OCI-LY3 (cell line): ENCODE measurements at regions not wholly inside any gene's neighbourhood (a gene's known extent, or its start where the extent isn't known, plus 50 kb on each side); places are given as distances from the start of the nearest gene placed in this dataset.

Experiments
- H2AFZ ChIP-seq: fragments of 200-600, 300-600 bp; shearing (Covaris generic); 2 replicates; pipeline ENCODE4 v1.6.0; 2014; ENCODE audit warnings: antibody characterized with exemption, low read depth, low read length
- H3K27ac ChIP-seq: fragments of 200-600, 300-600 bp; sonication (generic); 2 replicates; pipeline ENCODE4 v1.5.1; 2014; ENCODE audit warnings: mild to moderate bottlenecking, low read length, moderate library complexity, mixed read lengths
- H3K27me3 ChIP-seq: fragments of 200-600, 300-600 bp; sonication (generic); 2 replicates; pipeline ENCODE4 v1.6.1; 2014; ENCODE audit warnings: low read depth, low read length, mixed read lengths
- H3K36me3 ChIP-seq: fragments of 200-600, 300-600 bp; sonication (generic); replicated peaks from 2 replicates; pipeline ENCODE3; 2014; ENCODE audit warnings: low read depth, low read length, mixed read lengths
- H3K4me1 ChIP-seq: fragments of 300-600, 200-600 bp; sonication (generic); 2 replicates; pipeline ENCODE4 v1.6.1; 2014; ENCODE audit warnings: low read length, mixed read lengths
- H3K4me2 ChIP-seq: fragments of 200-600, 300-600 bp; sonication (generic); 2 replicates; pipeline ENCODE4 v1.6.1; 2014; ENCODE audit warnings: low read length, mixed read lengths
- H3K4me3 ChIP-seq: fragments of 300-600, 200-600 bp; sonication (generic); 2 replicates; pipeline ENCODE4 v1.5.1; 2014; ENCODE audit warnings: antibody characterized with exemption, mild to moderate bottlenecking, low read length, moderate library complexity
- H3K79me2 ChIP-seq: fragments of 300-600, 200-600 bp; shearing (Covaris generic); 2 replicates; pipeline ENCODE4 v1.6.1; 2014; ENCODE audit warnings: mild to moderate bottlenecking, low read length, mixed read lengths
- H3K9ac ChIP-seq: fragments of 300-600, 200-600 bp; shearing (Covaris generic); 2 replicates; pipeline ENCODE4 v1.6.0; 2014; ENCODE audit warnings: mild to moderate bottlenecking, low read length, moderate library complexity
- H3K9me3 ChIP-seq: fragments of 200-600, 300-600 bp; shearing (Covaris generic); 2 replicates; pipeline ENCODE4 v1.6.1; 2014; ENCODE audit warnings: low read length, mixed read lengths; ENCODE audit not compliant: insufficient read depth
- H4K20me1 ChIP-seq: fragments of 200-600, 300-600 bp; sonication (generic); 2 replicates; pipeline ENCODE4 v1.6.1; 2016; ENCODE audit warnings: low read length, mixed read lengths; ENCODE audit not compliant: insufficient read depth
- EZH2phosphoT487 ChIP-seq: fragments of 200-600 bp; shearing (Covaris generic); IDR thresholded peaks from 2 replicates; pipeline ENCODE4 v1.6.1; 2018; ENCODE audit warnings: antibody characterized with exemption, mixed run types, low read depth
- TF ChIP-seq, protein P1 (sequence below): fragments of 200-600, 300-600 bp; sonication (generic); IDR thresholded peaks from 2 replicates; pipeline ENCODE4 v1.5.1; 2014; ENCODE audit warnings: antibody characterized with exemption, low read length, low read depth

DNA sequence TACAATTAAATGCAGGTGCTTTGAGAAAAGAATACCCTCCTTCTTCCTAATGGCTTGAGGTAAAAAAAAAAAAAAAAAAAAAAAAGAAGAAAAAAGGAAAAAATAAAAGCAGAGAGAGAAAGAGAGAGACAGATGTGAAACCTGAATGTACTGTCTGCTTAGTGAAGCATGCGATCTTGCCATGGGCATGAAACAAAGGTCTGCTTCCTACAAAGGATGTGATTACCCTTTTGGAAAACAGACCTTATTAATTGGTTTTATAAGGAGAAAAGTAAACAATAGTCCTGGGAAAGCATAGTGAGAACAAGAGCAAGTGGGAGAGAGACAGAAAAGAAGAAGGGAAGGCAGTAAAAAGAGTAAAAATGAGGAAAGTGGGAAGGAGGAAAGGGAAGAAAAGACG is 526.1 kb upstream of the PABPC4L start:
- H3K27ac ChIP-seq = no peak overlapping the region
- no peaks in the 10 kb centered on the region for H3K36me3 ChIP-seq
- H3K9me3 ChIP-seq = no peaks in the 10 kb centered on the region
- no peak overlapping the region for H3K4me2 ChIP-seq
- H3K79me2 ChIP-seq = no peaks in the 10 kb centered on the region
- H3K4me3 ChIP-seq = no peak overlapping the region
- no peaks in the 10 kb centered on the region for H3K27me3 ChIP-seq
- no peaks in the 10 kb centered on the region for H4K20me1 ChIP-seq
- TF ChIP-seq, protein P1, sequence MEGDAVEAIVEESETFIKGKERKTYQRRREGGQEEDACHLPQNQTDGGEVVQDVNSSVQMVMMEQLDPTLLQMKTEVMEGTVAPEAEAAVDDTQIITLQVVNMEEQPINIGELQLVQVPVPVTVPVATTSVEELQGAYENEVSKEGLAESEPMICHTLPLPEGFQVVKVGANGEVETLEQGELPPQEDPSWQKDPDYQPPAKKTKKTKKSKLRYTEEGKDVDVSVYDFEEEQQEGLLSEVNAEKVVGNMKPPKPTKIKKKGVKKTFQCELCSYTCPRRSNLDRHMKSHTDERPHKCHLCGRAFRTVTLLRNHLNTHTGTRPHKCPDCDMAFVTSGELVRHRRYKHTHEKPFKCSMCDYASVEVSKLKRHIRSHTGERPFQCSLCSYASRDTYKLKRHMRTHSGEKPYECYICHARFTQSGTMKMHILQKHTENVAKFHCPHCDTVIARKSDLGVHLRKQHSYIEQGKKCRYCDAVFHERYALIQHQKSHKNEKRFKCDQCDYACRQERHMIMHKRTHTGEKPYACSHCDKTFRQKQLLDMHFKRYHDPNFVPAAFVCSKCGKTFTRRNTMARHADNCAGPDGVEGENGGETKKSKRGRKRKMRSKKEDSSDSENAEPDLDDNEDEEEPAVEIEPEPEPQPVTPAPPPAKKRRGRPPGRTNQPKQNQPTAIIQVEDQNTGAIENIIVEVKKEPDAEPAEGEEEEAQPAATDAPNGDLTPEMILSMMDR = no peak
- TF ChIP-seq EZH2phosphoT487 = no peak
- no peak overlapping the region for H3K9ac ChIP-seq
- H3K4me1 ChIP-seq = no peaks in the 10 kb centered on the region
- no peak overlapping the region for H2AFZ ChIP-seq

DNA sequence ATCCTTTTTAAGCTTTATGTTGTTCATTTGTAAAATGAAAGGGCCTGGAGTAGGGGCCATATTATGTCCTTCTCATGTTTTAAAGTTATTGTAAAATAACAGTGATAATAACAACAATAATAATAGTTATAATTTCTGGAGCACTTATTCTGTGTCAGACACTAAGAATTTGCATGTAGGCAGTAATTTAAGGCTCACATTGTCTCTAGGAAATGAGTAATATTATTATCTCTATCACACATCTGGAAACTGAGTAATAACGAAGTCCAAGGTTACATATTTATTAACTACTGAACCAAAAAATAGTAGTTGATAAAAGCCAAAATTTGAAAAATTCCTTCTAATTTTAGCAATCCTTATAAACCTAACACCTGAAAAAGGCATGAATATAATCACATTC is 520.7 kb upstream of the PABPC4L start:
- H3K79me2 ChIP-seq = no peaks in the 10 kb centered on the region
- H3K9me3 ChIP-seq = no peaks in the 10 kb centered on the region
- H3K27me3 ChIP-seq = no peaks in the 10 kb centered on the region
- H3K27ac ChIP-seq = no peak overlapping the region
- TF ChIP-seq EZH2phosphoT487 = no peak
- TF ChIP-seq, protein P1 = no peak
- no peak overlapping the region for H2AFZ ChIP-seq
- H3K9ac ChIP-seq = no peak overlapping the region
- no peaks in the 10 kb centered on the region for H3K36me3 ChIP-seq
- H3K4me2 ChIP-seq = no peak overlapping the region
- peaks cover 5% of the 10 kb centered on the region; the same call in 1 of the 2 replicates for H3K4me1 ChIP-seq
- no peaks in the 10 kb centered on the region for H4K20me1 ChIP-seq
- H3K4me3 ChIP-seq = no peak overlapping the region

DNA sequence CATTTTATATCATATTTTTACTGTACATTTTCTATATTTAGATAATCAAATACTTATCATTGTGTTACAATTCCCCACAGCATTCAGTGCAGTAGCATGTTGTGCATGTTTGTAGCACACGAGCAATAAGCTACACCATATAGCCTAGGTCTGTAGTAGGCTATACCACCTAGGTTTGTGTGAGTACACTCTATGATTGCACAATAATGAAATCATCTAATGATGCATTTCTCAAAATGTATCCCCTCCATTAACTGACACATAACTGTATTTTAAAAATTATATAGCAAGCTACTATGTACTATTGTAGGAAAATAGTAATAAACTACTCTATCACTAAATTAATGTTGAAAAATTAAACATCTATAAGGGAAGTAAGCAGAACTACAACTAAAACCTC is 518.4 kb upstream of the PABPC4L start:
- Histone ChIP-seq H3K27ac (no peak overlapping the region), H3K4me3 (no peak overlapping the region), H2AFZ (no peak overlapping the region), H3K36me3 (no peaks in the 10 kb centered on the region), H3K4me2 (no peak overlapping the region), H3K27me3 (no peaks in the 10 kb centered on the region), H3K9ac (no peak overlapping the region), H3K9me3 (no peaks in the 10 kb centered on the region), H3K4me1 (peaks cover 5% of the 10 kb centered on the region; the same call in 1 of the 2 replicates), H3K79me2 (no peaks in the 10 kb centered on the region), H4K20me1 (no peaks in the 10 kb centered on the region)
- TF ChIP-seq EZH2phosphoT487 = no peak
- TF ChIP-seq, protein P1 = no peak

DNA sequence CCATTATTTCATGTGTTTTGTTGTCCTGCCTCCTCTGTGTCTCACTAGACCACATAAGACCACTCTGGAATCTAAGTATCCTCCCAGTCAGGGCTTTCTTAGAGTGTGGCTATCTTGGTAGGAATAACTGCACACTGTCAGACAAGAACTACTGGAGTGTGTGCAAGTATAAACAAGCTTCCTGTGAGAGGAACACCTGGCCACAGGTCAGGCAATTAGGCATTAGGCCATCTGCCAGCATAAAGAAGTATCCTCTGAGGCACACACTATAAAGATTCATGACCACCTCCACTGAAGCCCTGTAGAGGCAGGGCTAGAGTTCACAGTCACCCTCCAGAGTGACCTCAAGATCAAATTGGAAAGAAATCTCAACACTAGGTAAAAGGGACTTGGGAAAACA is 507.0 kb upstream of the PABPC4L start:
- TF ChIP-seq EZH2phosphoT487 = no peak
- TF ChIP-seq, protein P1 = no peak
- Histone ChIP-seq H3K9me3 (no peaks in the 10 kb centered on the region), H3K27ac (no peak overlapping the region), H4K20me1 (no peaks in the 10 kb centered on the region), H2AFZ (no peak overlapping the region), H3K4me1 (no peaks in the 10 kb centered on the region), H3K4me3 (no peak overlapping the region), H3K9ac (no peak overlapping the region), H3K27me3 (no peaks in the 10 kb centered on the region), H3K4me2 (no peak overlapping the region), H3K36me3 (no peaks in the 10 kb centered on the region), H3K79me2 (no peaks in the 10 kb centered on the region)
